Activated gamma-delta T cell (primary cell): ENCODE measurements at regions not wholly inside any gene's neighbourhood (a gene's known extent, or its start where the extent isn't known, plus 50 kb on each side); places are given as distances from the start of the nearest gene placed in this dataset.

Experiments used
- DNase-seq: peaks from one replicate; lab custom pipeline; 2025; lab: John Stamatoyannopoulos, UW

GRCh38 chr4:183852910-183853547 is 52.1 kb upstream of the STOX2 start:
- DNase-seq = no peak

DNA sequence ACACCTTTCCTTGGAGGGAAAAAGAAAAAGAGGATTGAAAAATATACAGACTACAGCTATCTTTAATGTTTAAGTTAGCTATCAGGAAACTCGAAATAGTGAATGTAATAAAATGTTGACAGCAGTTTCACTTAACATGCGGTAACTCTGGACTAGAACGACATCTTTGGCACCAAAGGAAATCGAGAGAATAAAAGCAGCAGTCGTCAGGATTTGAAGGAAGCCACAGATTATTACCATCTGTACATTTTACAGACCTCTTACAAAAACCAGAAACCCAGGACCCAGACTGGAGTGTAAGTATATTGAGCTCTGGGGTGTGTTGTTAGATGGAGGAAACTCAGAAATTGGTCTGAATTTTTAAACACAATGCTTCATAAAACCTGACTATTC is 51.6 kb upstream of the STOX2 start:
- no peak for DNase-seq
